Suprapubic skin (tissue), 3 donors: ENCODE measurements at regions not wholly inside any gene's neighbourhood (a gene's known extent, or its start where the extent isn't known, plus 50 kb on each side); places are given as distances from the start of the nearest gene placed in this dataset.

Experiments
- CTCF ChIP-seq, 2 donors: fragments of 200-600 bp in 1 of 2; fragments of 450-650 bp in 1 of 2; sonication (generic) in 1 of 2; IDR thresholded peaks; one replicate each; pipeline ENCODE4 v1.5.1; 2016 to 2019; ENCODE audit warnings: antibody characterized with exemption in 2 of 2, mild to moderate bottlenecking in 1 of 2, moderate library complexity in 1 of 2
- POLR2A ChIP-seq, 2 donors: fragments of 450-650 bp; IDR thresholded peaks; one replicate each; pipeline ENCODE4 v1.6.1; 2017; ENCODE audit warnings: antibody characterized with exemption in 2 of 2, mild to moderate bottlenecking in 2 of 2, moderate library complexity in 2 of 2

- TF ChIP-seq POLR2A (IDR thresholded peaks at IDR 0.05) (no peak), CTCF (IDR thresholded peaks at IDR 0.05) (no peak)
Measured at GRCh38 chr6:67292169-67292568, 1342.9 kb upstream of the ADGRB3 start.
